NCI-H748 treated with DMSO at 0.1 percent for 48 hours (cell line): ENCODE measurements at regions not wholly inside any gene's neighbourhood (a gene's known extent, or its start where the extent isn't known, plus 50 kb on each side); places are given as distances from the start of the nearest gene placed in this dataset.

Experiments used
- DNase-seq: peaks from one replicate; lab custom pipeline; 2025; lab: John Stamatoyannopoulos, UW

GRCh38 chr11:29351301-29351873, 665.4 kb downstream of the KCNA4 start:
- no peak for DNase-seq

DNA sequence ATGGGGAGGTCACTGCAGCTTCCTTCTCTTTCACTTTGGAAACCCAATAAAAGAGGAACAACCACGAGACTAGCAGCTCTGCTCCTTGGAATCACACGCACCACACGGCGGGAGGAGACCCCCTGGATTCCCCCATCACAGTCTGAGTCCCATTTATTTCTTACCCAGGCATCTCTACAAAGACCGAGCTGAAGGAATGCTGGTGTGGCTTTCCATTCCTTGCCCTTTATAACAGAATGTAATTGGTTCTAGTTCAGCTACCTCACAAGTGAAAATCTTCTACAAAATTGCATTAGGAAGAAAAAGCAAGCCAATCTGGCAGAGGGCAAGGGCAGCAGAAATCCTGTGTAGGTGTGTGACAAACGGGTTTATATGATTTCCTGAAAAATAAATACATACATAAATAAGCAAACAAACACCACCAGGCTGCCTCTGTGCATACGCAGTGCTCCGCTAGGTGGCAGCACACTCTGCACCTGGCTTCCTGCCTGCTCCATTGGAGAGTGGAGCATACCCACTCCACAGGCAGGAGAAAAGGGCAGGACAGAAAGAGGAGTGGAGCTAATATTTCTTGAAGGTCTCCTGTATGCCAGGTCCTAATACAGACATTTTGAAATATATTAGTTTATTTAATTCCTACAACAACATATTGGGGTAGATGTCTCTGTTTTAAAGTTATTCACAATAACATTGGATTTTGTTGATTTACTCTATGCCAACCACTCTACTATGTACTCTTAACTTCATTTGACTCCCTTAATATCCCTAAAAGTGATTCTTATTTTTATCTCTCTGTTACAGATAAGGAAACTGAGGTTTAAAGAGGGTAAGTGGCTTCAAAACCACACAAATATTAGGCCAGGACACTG, 673.1 kb downstream of the KCNA4 start:
- DNase-seq: peak; percentile 21

GRCh38 chr11:29336727-29337575, 679.9 kb downstream of the KCNA4 start:
- no peak for DNase-seq

GRCh38 chr11:29334776-29335130, 682.1 kb downstream of the KCNA4 start:
- no peak for DNase-seq

DNA sequence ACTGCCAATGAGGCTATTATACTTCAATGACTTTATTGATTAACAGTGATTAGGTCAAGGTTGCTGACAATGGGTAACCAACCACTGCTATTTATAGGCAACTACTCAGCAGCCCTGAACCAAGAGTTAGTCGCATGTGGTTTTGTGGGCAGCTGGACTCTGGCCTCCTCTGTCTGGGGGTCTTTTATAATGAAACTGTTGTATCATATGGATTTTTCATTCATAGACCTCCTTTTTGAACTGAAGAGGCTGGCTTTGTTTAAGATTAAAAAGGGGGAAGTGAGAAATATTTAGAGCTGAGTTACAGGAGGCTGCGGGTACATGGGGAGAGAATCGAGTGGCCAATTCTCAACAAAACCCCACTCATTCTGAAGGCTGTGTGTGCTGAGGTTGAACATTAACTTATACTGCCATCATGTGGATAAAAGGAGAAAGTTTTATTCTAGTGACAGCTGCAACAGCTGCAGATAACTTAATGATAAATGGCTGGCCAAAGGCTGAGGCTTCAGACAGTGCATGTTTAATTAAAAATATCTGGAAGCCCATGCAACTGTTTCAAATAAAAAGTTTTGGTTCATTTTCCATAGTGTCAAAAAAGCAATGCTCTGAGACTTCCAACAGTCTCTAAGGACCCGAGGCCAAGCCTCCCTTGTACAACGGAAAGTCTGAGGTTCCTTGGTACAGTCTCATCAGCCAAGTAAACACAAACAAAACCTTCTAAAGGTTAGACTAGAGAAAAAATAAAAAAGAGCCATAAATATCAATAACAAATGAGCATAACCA, 682.6 kb downstream of the KCNA4 start:
- peak; percentile 43 for DNase-seq

DNA sequence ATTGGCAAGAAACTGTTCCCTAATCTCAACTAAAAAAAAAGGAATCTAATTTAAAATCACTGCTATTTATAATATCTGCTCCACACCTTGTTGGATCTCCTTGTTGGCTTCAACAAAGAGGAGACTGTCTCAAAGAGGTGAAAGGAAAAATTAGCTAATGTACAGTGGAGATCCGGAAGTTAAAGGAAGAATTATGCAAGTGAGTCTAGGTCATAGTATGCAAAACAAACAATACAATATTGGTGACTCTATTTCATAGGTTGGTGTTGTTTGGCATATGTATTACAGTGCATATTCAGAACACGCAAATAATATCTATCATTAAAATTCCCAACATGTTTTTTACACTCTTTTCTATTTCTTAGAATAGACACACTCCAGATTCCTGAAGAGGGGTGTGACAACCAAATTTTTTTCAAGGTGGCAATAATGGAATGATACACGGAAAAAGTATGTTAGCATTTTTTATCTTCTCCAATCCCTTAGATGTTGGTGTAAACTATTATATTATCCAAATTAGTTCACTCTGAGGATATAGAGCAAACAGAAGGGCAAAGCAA, 685.3 kb downstream of the KCNA4 start:
- no peak for DNase-seq

- peak; percentile 48 for DNase-seq
Measured at GRCh38 chr11:29328961-29329441, 687.8 kb downstream of the KCNA4 start.

GRCh38 chr11:29327891-29328290, 688.9 kb downstream of the KCNA4 start:
- DNase-seq: no peak

DNA sequence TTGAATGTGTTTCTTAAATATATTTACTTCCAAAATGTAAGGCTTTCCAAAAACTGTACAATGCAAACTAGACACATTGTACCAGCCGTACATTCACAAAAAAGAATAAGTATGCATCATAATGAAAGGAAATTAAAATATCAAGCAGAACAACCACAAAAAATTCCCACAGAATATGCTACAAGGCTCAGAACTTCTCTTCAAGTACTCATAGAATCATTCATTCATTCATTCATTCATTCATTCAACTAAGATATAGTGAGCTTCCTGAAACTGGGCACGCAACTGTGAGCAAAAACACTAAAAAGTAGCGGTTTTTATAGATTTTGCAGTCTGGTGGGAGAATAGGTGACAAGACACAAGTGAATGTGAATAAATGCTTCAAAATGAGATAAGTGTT, 690.1 kb downstream of the KCNA4 start:
- DNase-seq: no peak

DNA sequence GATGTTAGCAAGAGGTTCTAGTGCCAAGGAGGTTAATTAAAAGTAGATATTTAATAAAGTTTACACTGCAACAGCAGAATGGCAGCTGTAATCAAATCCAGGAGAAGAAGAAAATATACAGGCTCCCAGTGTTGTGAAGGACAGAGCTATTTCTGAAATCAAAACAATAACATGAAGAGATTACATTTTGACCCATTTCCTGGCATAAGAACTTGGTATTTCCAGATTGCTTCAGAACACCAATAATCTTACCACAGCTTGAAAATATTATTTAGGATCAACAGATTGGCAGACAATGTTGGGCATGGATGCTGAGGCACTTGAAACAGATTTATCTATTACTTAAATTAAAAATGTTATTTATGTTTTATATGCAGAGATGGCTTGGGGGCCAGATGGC, 692.5 kb downstream of the KCNA4 start:
- DNase-seq: no peak

GRCh38 chr11:29321293-29322132, 695.3 kb downstream of the KCNA4 start:
- DNase-seq: no peak

DNA sequence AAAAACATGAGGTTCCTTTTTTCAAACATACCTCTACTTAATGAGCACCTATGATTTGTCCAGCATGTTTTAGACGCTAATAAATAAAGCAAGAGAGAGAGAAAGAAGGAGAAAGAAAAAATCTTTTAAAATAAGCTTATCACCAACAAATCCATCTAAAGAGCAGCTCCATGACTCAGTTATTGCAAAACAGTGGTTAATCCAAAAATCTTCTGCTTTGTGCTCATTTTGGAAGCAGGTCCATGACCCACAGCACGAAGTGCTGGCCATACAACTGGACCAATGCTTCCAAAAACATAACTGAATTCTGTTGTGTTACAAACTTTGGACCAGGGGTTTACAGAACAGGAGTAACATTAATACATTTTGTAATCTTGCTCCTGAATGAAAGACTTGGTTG, 696.6 kb downstream of the KCNA4 start:
- no peak for DNase-seq

GRCh38 chr11:29319210-29319609, 697.6 kb downstream of the KCNA4 start:
- no peak for DNase-seq

DNA sequence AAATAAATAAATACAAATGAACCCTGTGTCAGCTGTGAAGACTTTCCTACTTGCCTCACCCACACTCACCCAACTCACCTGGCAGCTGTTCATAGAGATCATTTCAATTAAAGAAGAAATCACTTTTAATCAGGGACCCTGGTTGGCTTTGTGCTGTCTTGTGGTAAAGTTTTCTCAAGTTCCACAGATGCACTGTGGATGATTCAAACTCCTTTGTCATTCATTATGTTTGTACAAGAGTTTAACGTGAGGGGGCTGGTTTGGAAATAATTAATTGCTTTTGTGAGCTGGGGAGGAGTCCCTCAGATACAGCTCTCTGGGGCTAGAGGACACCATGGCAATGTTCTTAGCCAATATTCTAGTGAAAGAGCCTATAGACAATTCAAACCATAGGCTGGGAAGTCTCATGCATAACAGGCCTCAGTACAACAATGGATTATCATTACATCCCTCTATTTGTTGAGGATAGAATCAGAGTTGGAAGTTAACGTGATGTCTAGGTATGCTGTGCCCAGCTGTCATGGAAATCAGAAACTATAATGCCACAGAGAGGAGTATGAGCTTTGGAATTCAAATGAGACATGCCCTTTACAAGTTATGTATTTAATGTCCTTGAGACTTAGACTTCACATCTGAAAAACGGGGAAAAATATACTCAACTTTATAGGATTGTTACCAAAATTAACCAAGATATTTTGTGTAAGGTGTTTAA, 698.5 kb downstream of the KCNA4 start:
- no peak for DNase-seq

- DNase-seq: no peak
Measured at GRCh38 chr11:29317694-29318093, 699.1 kb downstream of the KCNA4 start.

DNA sequence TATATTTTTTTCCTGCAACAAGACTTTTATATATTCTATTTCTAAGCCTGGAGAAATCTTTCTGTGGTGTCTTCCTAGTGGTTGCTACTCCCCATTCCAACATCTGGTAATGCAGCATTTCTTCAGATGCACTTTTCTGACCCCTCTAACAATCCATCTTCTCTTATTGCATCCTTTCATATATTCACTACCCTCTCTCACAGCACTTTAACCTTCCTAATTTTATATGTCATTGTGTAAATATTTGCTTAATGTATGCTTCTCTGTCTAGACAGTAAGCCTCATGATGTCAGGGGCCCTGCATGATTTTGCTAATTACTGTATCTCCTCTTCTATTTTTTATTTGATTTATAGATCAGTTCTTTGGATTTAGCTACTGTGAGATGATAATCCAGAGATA, 701.6 kb downstream of the KCNA4 start:
- DNase-seq: no peak

DNA sequence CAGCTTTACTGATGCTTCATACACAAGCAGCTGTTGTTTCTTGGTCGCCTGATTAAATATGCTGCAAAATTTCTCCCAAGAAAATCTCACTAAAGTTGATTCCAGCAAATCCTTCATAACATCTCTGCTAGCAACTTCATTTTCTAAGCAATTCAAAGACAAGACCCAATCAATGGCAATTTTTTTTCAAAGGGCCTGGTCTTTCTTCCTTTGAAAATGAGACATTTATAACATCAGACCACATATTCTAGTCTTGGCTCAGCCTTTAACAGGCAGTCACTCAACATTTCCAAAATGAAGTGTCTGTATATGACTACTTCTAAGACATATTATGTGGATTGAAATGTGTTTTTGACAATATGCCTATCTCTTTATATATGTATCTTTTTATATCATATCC, 702.6 kb downstream of the KCNA4 start:
- DNase-seq: no peak

GRCh38 chr11:29312812-29313211, 704.0 kb downstream of the KCNA4 start:
- no peak for DNase-seq

DNA sequence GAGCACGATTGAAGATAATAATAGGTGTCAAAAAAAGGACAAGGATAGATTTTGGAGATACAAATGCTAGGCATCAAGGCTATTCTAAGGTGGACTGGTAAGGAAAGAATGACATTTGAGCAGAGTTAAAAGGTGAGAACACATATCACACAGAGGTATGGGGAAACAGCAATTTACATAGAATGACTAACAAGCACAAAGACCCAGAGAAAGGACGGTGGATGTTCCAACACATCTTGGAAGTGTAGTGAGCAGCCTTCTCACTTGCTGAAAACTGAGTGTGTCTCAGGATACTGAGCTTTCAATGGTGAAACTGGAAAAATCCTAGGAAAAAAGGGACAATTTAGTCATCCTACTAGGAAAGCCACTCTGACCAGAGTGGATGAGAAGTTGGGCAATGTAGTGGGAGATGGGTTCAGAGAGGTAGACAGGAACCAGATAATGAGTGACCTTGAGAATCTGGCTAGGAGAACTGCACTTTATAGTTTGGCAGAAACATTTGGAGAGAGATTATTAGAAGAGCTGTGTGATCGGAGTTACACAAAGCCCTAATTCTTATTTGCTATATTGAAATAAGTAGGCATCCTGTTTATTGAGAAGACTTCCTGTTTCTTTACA, 706.0 kb downstream of the KCNA4 start:
- DNase-seq: no peak

DNA sequence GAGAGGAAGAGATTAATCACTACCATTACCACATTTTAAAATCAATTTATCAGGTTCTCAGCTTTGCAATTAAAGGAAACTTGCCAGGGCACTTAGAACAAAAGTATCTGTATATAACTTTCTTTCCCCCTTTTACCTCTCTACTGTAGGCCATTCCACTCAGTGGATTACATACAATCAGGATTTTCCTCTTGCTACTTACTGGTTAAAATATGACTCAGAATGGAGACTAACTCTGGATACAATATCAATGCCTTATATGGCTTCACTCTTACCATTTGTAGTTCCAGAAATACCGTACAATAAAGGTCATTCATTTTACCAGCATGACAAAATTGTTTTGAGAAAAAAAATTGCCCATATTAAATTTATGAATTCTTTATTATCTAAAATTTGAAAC, 706.8 kb downstream of the KCNA4 start:
- no peak for DNase-seq
